ENCODE measurements at regions not wholly inside any gene's neighbourhood (a gene's known extent, or its start where the extent isn't known, plus 50 kb on each side); places are given as distances from the start of the nearest gene placed in this dataset.
"Not testable (repeated sequence)": the region's sequence is repeated elsewhere in the genome, so short reads cannot be mapped to it uniquely, and the experiment has no call there.

GRCh38 chr4:3589379-3589778 lies 57.2 kb upstream of the LRPAP1 start:
- not testable (repeated sequence) for DNase-seq (ENCODE audit: low spot score)

GRCh38 chr4:3588517-3589194 lies 56.4 kb upstream of the LRPAP1 start:
- not testable (repeated sequence) for DNase-seq (ENCODE audit: low spot score)

GRCh38 chr4:3586596-3586995 lies 54.4 kb upstream of the LRPAP1 start:
- DNase-seq (ENCODE audit: low spot score), result not testable (repeated sequence)

GRCh38 chr4:3585567-3585966 lies 53.3 kb upstream of the LRPAP1 start:
- DNase-seq (ENCODE audit: low spot score), result not testable (repeated sequence)

GRCh38 chr4:3582091-3582475 lies 49.9 kb upstream of the LRPAP1 start:
- DNase-seq (ENCODE audit: low spot score), result no peak
